ENCODE measurements at regions not wholly inside any gene's neighbourhood (a gene's known extent, or its start where the extent isn't known, plus 50 kb on each side); places are given as distances from the start of the nearest gene placed in this dataset.

DNA sequence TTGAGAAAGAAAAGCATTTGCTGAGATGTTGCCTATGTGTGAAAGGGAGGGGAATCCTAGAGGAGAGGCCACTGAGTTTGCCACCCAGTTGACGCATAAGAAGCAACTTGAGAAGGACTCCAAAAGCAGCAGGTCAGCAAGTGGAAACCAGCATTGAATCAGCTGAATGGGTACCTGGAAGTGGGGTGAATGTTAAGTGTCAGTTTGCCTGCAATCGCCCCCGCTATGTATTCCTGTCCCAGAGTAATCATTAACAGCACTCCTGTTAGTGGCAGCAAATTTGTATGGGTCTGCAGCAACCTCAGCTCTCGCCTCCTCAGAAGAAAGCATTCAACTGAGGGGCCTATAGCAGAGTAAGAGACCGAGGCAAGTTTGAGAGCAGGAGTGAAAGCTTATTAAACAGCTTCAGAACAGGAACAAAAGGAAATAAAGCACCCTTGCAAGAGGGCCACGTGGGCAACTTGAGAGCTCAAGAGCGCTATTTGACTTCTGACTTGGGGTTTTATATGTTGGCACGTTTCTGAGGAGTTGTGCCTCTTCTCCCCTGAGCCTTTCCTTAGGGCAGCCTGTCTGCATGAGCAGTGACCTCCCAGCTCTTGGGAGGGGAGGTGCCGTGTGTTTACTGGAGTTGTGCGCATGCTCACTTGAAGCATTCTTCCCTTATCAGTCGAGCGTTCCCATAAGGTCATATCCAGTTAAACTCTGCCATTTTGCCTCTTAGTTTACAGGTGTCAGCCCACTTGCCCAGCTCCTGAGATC lies 122.6 kb upstream of the PHACTR1 start:
- no peak for DNase-seq

DNA sequence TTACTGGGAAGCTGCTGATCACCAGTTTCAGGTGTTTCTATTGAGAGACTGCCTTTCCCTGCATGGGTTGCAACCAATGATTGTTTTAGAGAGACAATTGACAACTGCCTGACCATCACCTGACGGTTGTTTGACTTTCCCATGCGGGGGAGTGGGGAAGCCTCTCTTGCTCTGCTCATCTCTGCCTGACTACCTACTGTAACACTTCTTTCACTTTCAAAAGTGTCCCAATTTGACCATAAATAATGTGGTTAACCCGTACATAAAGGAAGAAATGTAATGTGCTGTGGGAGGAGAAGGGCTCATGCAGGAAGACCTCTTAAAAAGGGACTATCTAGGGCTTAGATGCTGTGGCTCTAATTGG lies 122.1 kb upstream of the PHACTR1 start:
- DNase-seq: no peak

- no peak for DNase-seq
Measured at GRCh38 chr6:12595161-12595811, 121.3 kb upstream of the PHACTR1 start.

- no peak for DNase-seq
Measured at GRCh38 chr6:12596731-12597130, 119.8 kb upstream of the PHACTR1 start.

DNA sequence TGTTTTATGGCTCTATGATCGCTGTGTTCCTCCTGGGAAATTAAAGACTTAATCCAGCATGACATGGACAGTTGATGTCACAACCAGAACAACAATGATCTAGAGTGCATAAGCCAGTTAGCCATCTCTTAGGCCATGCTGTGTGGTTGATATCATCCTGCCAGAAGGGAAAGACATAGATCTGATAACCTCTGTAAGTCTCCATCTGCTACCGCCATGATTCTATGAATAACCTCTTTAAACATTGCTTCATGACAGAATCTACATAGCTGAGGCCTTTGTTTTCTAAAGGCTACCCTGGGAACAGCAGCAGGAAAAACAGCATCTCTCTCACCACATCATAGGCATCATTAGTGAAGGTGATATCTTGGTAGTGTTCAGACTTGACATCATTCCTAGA lies 117.6 kb upstream of the PHACTR1 start:
- DNase-seq: no peak

DNA sequence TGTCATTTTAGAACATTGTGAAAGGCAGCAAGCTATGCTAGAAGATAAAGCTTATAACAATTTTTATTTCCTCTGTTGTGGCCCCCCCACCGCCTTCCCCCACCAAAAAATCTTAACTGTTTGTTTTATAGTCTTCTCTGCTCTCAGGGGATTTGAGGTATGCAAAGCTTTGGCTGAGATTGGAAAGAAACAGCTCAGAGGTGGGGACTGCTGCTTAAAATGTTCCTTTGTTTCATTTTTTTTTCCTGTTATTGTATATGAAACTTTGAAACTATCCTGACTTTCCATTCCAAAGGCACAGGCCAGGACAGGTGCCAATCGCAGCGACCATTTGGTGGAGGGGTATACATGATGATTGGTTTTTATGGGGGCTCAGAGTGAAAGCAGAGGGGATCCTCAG lies 114.7 kb upstream of the PHACTR1 start:
- no peak for DNase-seq

DNA sequence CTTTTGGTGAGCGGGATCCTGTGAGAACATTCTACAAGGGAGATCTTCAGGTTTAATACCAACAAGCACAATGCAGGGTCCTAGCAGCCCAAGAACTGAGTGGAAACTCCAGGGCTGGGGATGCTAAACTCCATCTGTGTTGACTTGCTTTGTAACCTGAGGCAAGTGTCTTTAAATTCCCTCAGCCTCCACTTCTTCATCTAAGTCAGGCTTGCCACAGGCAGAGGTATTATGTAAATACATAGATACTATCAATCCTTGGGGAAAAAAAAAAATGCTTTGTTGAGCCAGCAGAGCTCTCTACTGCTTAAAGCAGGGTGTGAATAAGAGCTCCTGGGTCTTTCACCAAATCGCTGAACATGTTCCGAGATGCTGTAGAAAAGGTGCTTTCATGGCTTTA lies 114.2 kb upstream of the PHACTR1 start:
- no peak for DNase-seq

DNA sequence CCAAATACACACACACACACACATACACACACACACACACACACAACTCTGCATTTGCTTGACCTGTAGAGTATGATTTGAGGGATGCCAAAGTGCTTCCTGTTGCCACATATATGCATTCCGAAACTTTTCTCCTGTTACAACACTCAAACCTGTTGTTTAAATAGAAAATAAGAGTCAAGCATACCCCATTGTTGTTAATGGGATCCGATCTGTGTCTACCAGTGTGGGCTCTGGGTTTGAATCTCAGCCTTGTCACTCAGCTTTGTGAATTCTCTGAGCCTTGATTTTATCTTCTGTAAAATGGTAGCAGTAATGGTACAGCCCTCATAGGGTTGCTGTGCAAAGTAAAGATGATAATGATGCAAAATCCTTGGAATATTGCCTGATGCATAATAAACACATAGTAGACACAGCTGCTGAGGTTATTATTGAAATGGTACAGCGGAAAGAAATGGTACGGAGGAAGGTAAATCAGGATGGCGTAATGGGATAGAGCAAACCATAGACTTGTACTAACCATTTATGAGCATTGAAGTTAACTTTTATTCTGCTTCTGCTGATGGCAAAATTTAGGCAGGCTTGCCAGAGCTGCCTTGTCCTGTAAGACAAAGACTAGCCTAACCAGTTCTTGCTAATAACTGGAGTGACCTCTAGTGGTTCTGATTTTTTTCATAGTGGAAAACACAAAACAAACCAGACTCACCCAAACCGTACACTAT lies 113.5 kb upstream of the PHACTR1 start:
- DNase-seq: no peak

GRCh38 chr6:12603673-12604049 lies 112.9 kb upstream of the PHACTR1 start:
- DNase-seq: no peak

DNA sequence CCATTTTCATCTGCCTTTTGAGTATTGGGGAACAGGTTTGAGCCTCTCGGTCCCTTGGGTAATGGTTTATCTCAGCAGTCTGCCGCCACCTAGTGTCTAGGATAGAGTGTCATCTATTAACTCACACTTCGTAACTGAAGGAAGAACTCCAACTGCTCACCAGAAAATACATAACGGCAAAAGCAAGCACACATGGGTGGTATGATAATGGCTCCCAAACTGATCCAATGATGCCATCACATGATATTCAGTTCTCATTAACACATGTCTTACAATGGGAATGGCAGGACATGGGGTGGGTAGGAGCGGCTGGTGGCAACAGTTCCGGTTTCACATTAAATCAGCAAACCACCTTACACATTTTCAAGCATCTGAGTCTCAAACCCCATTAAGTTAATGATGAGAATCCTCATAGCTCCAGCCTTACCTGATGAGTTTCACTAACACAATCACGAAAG lies 110.7 kb upstream of the PHACTR1 start:
- DNase-seq: peak; percentile 67

GRCh38 chr6:12606616-12607015 lies 110.0 kb upstream of the PHACTR1 start:
- no peak for DNase-seq

DNA sequence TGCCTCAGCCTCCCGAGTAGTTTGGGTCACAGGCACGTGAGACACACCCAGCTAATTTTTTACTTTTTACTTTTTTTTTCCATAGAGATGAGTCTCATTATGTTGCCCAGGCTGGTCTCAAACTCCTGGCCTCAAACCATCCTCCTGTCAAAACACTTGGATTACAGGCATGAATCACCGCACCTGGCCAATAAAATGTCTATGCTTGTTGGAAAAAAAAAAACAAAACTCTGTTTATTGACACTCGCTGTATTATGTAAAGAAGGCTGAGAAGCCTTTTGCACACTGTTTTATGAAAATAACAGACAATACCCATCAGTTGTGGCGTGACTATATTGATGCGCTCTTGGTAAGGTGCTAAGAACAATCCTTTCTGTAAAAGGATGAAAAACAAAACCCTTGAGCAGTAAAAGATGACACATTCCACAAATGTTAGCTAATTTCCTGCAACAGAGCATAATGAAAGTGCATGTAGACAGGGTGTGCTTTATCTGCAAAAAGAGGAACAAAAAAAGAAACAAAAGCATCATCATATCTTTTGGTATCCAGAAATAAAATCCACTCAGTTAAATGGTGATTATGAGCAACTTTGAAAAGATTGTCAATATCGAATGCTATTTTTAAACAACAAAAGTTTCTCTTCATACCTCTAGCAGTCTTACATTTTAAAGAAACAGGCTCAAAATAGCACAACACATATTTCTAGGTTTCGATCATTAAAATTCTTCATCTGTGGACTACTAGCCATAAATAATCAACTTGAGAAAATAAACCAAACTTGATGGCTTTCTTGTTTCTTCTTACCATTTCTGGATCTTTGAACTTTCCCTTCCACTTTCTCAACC lies 108.3 kb upstream of the PHACTR1 start:
- DNase-seq: no peak

- no peak for DNase-seq
Measured at GRCh38 chr6:12608874-12609273, 107.7 kb upstream of the PHACTR1 start.

- no peak for DNase-seq
Measured at GRCh38 chr6:12609751-12610150, 106.8 kb upstream of the PHACTR1 start.

DNA sequence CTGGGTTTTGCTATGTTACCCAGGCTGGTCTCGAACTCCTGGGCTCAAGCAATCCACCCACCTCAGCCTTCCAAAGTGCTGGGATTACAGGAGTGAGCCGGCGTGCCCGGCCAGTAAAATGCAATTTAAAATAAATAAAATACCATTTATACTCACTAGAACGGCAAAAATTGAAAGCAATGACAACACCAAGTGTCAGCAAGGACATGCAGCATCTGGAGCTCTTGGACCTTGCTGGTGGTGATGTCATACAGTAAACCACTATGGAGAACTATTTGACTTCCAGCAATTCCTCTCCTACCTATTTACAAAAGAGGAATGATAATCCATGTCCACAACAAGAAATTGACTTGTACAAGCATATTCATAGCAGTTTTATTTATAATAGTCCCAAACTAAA lies 105.7 kb upstream of the PHACTR1 start:
- DNase-seq: no peak

GRCh38 chr6:12613811-12614210 lies 102.8 kb upstream of the PHACTR1 start:
- no peak for DNase-seq

- no peak for DNase-seq
Measured at GRCh38 chr6:12614456-12614855, 102.1 kb upstream of the PHACTR1 start.

DNA sequence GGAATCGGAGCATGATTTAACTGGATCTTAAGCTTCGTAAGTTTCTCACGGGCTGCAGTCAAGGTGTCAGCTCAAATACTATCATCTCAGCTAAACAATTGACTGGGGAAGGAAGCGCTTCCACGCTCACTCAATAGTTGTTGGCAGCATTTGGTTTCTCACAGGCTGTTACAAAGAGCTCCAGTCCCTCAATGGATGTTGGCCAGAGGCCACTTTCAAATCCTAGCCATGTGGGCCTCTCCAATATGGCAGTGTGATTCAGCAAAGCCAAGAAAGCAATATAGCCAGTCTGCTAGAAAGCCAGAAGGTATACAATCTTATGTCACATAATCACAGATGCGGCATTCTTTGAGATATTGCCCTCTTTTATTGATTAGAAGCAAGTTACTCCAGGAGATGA lies 98.3 kb upstream of the PHACTR1 start:
- DNase-seq: no peak

DNA sequence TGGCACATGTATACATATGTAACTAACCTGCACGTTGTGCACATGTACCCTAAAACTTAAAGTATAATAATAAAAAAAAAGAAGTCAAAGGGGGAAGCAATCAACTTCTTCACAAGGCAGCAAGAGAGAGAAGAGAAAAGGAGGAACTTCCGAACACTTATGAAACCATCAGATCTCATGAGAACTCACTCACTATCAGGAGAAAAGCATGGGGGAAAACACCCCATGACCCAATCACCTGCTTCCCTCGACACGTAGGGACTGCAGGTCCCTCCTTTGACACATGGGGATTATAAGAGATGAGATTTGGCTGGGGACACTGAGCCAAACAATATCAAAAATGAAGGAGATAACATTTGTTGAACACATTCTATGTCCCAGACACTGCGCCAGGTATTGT lies 94.8 kb upstream of the PHACTR1 start:
- no peak for DNase-seq

DNA sequence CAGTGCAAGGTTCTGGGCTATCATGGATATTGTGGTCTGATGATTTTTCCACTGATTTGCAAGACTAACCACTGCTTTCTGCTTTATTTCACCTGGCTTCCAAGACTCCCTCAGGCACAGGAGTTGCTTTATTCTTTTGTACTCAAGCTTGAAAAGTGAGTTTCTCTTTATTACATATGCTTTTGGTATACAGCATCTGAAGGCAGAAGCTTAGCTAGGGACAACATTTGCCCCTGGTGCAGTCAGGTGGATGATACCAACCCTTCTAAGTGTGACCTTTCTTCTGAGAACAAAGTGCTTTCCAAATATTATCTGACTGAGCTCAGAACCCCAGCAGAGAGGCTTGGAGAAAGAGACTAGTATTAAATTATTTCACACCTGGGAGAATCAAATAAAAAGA lies 94.0 kb upstream of the PHACTR1 start:
- no peak for DNase-seq

GRCh38 chr6:12624142-12624837 lies 92.3 kb upstream of the PHACTR1 start:
- DNase-seq: no peak

DNA sequence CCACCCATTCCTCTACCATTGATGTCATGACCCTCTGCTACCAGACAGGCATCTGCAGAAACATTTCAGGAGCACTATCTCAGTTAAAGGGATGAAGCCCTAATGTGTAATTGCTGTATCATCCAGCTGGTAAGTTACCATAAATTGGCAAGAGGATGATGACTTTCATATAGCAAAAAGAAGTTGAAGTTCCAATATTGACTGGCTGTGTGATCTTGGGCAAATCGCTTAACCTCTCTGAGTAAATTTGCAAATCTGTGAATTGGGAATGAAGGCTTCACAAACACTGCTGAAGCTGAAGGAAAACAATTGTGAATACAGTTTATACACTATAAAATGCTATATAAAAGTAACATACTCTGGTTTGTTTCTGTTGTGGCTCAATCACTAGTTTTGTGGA lies 89.5 kb upstream of the PHACTR1 start:
- no peak for DNase-seq

DNA sequence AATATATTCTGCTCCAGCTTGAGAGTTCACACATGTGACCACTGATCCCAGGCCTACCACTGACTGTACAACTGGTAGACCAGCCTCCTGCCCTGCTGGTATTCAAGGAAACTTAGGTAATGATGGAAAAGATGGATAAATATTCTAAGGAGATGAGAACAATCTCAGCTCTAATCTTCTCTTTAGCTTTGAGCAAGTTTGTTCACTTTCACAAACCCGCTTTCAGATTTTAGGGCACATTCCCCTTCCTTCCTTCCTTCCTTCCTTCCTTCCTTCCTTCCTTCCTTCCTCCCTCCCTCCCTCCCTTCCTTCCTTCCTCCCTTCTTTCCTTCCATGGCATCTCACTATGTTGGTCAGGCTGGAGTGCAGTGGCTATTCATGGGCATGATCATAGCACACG lies 88.2 kb upstream of the PHACTR1 start:
- no peak for DNase-seq

Measured in NCI-H2171 treated with DMSO at 0.1 percent for 48 hours (cell line).